Activated CD8-positive, alpha-beta memory T cell treated with anti-CD3 and anti-CD28 coated beads for 1 hour (primary cell): ENCODE measurements at regions not wholly inside any gene's neighbourhood (a gene's known extent, or its start where the extent isn't known, plus 50 kb on each side); places are given as distances from the start of the nearest gene placed in this dataset.
"Not testable (repeated sequence)": the region's sequence is repeated elsewhere in the genome, so short reads cannot be mapped to it uniquely, and the experiment has no call there.

Experiments used
- DNase-seq, 2 donors: peaks; one replicate each; pipeline ENCODE4 v3.0.0-alpha.2; 2020; ENCODE audit warnings: low read depth in 1 of 2; ENCODE audit errors: extremely low read depth in 1 of 2

- DNase-seq = no peak
Measured at GRCh38 chr17:6893382-6894205, 62.1 kb upstream of the TEKT1 start.

- DNase-seq = no peak
Measured at GRCh38 chr17:6894206-6894528, 62.6 kb upstream of the TEKT1 start.

GRCh38 chr17:6901086-6901485 lies 69.6 kb upstream of the TEKT1 start:
- DNase-seq = no peak

GRCh38 chr17:6903326-6903900 lies 71.9 kb upstream of the TEKT1 start:
- no peak for DNase-seq

DNA sequence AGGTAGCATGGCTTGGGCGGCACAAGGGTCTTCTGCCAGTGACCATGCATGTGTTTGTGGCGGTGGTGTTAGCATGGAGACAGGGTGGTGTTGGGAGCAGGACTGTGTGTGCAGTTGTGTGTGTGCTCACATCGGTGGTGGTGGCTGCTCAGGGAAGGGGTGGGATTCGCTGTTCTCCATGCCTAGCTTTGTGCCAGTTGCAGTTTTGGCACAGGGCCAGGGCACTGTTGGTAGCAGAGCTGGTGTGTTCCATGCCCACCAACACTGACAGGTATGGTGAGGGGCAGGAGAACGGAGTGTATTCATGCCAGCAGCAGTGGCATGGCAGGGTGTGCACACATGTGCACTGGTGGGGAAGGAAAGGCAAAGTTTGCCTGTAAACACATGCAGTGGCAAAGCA lies 77.3 kb upstream of the TEKT1 start:
- no peak for DNase-seq

DNA sequence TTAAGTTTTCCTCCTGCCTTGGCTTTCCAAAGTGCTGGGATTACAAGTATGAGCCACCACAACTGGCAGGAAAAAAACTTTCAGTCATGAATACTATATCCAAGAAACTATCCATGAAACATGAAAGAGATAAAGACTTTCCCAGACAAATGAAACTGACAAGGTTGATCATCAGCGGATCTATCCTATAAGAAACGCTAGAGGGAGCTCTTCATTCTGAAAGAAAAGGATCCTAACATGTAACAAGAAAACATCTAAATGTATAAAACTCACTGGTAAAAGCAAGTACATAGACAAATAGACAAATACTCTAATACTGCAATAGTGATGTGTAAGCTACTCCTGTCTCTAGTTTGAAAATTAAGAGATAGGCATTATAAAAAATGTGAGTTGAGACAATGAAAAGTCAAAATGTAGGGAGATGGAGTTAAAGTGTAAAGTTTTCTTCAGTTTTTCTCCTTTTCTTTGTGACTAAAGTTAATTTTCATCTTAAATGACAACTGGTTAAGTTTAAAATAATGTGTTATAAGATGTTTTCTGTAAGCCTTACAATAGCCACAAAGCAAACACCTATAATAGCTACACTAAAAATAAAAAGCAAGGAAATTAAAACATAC lies 79.6 kb upstream of the TEKT1 start:
- no peak for DNase-seq

DNA sequence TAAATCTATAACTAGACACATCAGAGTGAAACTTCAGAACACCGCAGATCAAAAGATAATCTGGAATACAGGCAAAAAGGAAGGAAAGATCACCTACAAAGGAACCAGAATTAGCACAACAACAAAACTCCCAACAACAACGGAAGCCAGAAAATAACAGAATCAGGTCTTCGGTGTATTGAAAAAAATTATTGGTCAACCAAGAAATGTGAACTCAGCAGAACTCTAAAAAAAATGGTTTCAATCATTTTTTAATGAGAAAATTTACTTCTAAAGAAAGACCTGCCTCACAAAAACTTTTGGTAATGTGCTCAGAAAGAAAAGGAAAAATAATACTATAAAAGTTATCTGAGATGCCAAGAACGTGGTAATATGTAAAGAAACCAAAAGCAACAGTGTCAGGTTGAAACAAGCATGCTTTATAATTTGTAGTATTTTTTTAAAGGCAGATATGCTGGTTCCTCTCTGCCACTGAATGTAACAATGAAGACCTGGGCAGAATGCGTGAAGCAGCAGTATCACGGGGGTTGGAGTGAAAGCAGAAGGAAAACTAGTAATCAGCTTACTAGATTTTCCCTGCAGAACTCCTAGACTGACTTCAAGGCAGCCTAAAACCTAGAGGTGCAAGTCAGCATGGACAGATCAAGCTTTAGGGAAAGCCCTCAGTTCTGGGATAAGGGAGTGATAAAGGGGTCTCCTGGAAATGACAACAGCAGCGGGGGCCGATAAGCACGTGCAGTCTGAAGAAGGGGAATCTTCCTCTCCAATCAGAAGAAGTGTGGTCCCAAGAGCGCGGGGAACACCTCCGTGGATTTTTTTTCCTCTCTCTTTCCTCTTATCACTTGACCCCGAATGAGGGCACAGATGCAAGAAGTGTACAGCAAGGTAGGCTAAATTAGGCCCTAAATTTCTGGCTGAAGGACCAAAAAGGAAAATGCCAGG lies 80.9 kb upstream of the TEKT1 start:
- no peak for DNase-seq

DNA sequence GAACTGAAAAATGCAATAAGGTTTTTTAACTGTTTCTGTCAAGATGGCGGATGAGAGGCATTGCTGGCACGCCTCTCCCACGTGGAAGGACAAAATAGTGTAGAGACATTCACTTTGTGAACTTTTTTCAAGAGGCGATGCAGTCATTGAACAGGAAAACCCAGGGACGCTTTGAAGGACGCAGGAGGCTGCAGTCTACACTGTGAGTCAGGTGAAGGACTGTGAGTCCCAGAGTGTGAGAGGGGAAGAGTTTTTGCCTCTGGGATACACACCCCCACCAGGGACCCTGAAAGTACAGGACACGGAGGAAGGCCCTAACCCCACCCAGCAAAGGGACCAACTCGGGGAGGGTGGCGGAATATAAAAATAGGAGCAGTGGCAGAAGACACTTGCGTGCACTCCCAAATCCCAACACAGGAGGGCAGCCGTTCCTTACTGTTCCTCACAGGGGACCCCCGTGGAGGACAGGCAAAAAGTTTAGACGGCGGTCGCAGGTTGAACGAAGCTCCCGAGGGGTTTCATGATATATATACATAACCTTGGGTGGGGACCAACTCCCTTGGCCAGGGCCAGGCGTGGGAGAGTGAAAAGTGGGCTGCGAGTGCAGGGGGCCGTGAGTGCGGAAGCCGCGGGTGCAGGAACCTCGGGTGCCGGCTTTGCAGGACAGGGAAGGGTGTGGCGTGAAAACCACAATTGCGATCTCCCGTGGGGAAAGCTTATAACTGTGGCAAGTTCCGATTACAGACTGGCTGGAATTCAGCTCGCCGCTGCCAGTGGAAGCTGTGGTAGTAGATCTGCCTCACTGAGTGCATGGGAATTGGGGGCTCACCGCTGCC lies 82.0 kb upstream of the ALOX12 start:
- DNase-seq = peak; percentile 47 to 64

DNA sequence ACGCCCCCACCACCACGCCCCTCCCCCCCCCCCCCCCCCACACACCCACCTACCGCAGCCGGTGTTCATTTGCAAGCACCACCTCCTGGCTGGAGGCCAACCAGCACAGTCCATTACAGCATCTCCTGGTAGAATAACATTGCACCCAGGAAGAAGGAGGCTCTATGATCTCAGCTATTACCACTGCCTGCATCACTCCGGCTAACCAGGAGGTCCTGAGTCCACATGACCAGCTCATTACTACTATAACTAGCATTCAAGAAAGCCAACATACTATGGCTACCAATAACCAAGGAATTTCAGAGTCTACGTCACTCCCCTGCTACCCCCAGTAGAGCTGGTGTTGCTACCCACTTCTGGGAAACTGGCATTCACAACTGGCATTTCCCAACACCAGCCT lies 81.1 kb upstream of the ALOX12 start:
- DNase-seq = no peak

- DNase-seq = no peak
Measured at GRCh38 chr17:6915620-6916019, 80.2 kb upstream of the ALOX12 start.

GRCh38 chr17:6919158-6919557 lies 76.7 kb upstream of the ALOX12 start:
- DNase-seq = no peak

DNA sequence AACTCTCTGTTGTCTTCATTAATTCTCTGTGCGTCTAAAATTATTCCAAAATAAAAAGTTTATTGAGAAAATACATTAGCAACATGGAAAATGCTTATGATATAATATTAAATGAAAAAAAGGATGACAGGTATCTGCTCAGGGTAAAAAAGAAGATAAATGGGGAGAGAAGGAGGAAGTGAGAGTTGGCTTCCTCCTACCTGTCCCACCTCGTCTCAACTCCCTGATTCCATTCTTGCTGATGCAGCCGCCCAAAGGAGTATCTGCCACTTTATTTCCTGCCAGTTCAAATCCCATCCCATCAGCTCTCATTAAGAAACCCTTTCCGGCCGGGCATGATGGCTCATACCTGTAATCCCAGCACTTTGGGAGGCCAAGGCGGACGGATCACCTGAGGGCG lies 72.5 kb upstream of the ALOX12 start:
- DNase-seq = no peak

DNA sequence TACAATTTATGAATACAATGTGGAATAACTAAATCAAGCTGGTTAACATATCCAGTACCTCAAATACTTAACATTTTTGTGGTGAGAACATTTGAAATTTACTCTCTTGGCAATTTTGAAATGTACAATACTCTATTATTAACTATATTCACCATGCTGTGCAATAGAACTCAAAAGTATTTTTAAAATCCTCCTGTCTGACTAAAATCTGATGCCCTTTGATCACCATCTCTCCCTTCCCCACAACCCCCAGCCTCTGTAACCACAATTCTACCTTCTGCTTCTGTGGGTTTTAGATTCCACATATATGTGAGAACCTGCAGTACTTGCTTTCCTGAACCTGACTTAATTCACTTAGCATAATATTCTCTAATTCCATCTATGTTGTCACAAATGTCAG lies 71.6 kb upstream of the ALOX12 start:
- no peak for DNase-seq

DNA sequence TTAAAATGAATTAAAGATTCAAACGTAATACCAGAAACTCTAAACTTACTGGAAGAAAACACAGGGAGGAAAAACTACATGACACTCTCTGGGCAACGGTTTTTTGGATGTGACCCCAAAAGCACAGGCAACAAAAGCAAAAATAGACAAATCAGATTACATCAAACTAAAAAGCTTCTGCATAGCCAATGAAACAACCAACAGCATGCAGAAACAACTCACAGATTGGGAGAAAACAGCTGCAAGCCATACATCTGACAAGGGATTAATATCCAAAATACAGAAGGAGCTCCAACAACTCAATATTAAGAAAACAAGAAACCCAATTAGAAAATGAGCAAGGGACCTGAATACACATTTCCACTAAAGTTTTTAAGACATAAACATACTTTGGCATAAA lies 69.2 kb upstream of the ALOX12 start:
- no peak for DNase-seq

- DNase-seq = no peak
Measured at GRCh38 chr17:6927290-6928126, 68.3 kb upstream of the ALOX12 start.

- no peak for DNase-seq
Measured at GRCh38 chr17:6928193-6928592, 67.7 kb upstream of the ALOX12 start.

GRCh38 chr17:6930749-6931148 lies 65.1 kb upstream of the ALOX12 start:
- DNase-seq = no peak

GRCh38 chr17:6934544-6934943 lies 61.3 kb upstream of the ALOX12 start:
- DNase-seq = not testable (repeated sequence)

DNA sequence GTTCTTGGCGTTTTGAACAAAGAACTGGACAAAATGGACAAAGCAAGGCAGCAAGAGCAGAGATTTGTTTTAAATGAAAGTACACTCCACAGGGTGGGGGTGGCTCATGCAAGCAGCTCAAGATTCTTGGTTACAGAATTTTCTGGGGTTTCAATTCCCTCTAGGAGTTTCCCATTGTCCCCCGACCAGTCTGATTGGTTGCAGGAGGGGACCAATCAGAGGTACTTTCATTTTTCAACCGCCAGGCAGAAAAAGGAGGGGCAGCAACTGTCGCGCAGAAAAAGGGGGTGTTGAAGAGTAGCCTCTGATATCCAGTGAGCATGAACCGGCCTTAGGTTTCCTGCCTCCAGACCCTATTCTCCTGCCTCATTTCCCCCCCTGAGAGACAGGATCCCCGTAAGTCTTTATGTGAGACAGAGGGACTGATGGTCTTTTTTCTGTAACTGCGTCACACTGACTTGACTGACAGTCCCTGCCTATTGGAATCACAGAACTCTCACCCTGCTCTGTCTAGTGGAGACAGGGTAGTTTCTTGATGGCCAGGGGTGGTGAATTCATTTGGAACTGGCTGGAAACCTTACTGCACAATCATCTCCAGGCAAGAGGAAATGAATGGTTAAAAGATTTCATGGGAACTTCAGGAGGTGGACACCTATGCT lies 59.4 kb upstream of the ALOX12 start:
- DNase-seq = no peak
